HepG2 (cell line): ENCODE measurements at regions not wholly inside any gene's neighbourhood (a gene's known extent, or its start where the extent isn't known, plus 50 kb on each side); places are given as distances from the start of the nearest gene placed in this dataset.

Experiments
- ATAC-seq: fragments of 200-7000 bp; cut with Tn5 transposase; 3 replicates; pipeline ENCODE4 v1.9.1; 2020; ENCODE audit warnings: mild to moderate bottlenecking, moderate library complexity
- BruUV-seq: library from RNA; stranded (reverse); fragments of 400-500 nt; replicated peaks from 2 replicates; lab custom pipeline; 2021; lab: Mats Ljungman, UMichigan
- CTCF ChIA-PET: fragments of 300-600 bp; formaldehyde crosslinking; extraction: SDS; loops from one replicate; lab custom pipeline; 2021; ENCODE audit warnings: low total read pairs, inconsistent platforms, low intra/inter-chr PET ratio; lab: Yijun Ruan, JAX
- POLR2A ChIA-PET: fragments of 350-600 bp; sonication (Branson Sonifier 250); formaldehyde crosslinking; loops from one replicate; lab custom pipeline; 2020; ENCODE audit warnings: antibody characterized with exemption, inconsistent platforms; lab: Yijun Ruan, JAX
- DNase-seq: peaks from one replicate; pipeline ENCODE4 v3.0.0-alpha.2; 2015; ENCODE audit warnings: low spot score
- FAIRE-seq: peaks from 3 replicates; lab custom pipeline; 2011; peaks lifted over from hg19 to GRCh38; lab: Jason Lieb, UNC
- H2AFZ ChIP-seq: one replicate; pipeline ENCODE4 v1.6.1; 2011; ENCODE audit warnings: low read length, inconsistent platforms
- H3K27ac ChIP-seq: fragments of 300-600 bp; 3 replicates; pipeline ENCODE4 v1.8.0; 2011; ENCODE audit warnings: mixed run types, mild to moderate bottlenecking, mixed read lengths, low read length, inconsistent platforms; ENCODE audit not compliant: insufficient read depth; ENCODE audit errors: extremely low read length
- H3K27me3 ChIP-seq, 2 experiments: fragments of 200-600 bp in 1 of 2; 2 replicates in 1 of 2; 3 replicates in 1 of 2; pipeline versions ENCODE4 v1.6.0 to v1.8.0; 2011; ENCODE audit warnings: low read length in 2 of 2, mild to moderate bottlenecking in 2 of 2, moderate library complexity in 2 of 2, inconsistent platforms in 1 of 2; ENCODE audit not compliant: insufficient read depth in 2 of 2, control insufficient read depth in 1 of 2
- H3K36me3 ChIP-seq, 2 experiments: fragments of 200-600 bp in 1 of 2; replicated peaks in 1 of 2; 2 replicates in 1 of 2; 3 replicates in 1 of 2; pipeline versions ENCODE4 v1.5.1 to v1.8.0; 2011; ENCODE audit warnings: low read length in 2 of 2, inconsistent platforms in 1 of 2; ENCODE audit not compliant: insufficient read depth in 2 of 2, control insufficient read depth in 1 of 2
- H3K4me1 ChIP-seq: 2 replicates; pipeline ENCODE4 v1.5.1; 2012; ENCODE audit warnings: low read length, inconsistent platforms; ENCODE audit not compliant: insufficient read depth
- H3K4me2 ChIP-seq: 2 replicates; pipeline ENCODE4 v1.6.0; 2011; ENCODE audit warnings: low read depth, low read length, inconsistent platforms
- H3K4me3 ChIP-seq, 3 experiments: fragments of 200-600 bp in 1 of 3; sonication (generic), shearing (Covaris generic) in 1 of 3; replicated peaks in 1 of 3; 2 replicates each; pipeline ENCODE4 v1.5.1; 2011 to 2016; ENCODE audit warnings: low read length in 3 of 3, inconsistent platforms in 2 of 3, low read depth in 2 of 3, mild to moderate bottlenecking in 2 of 3, control low read depth in 1 of 3, mixed read lengths in 1 of 3; ENCODE audit not compliant: insufficient read depth in 1 of 3
- H3K79me2 ChIP-seq: one replicate; pipeline ENCODE4 v1.6.1; 2011; ENCODE audit warnings: low read length, inconsistent platforms; ENCODE audit not compliant: insufficient read depth
- H3K9ac ChIP-seq: 2 replicates; pipeline ENCODE4 v1.6.0; 2011; ENCODE audit warnings: mild to moderate bottlenecking, low read depth, low read length, inconsistent platforms; ENCODE audit not compliant: insufficient read depth
- H3K9me3 ChIP-seq: 2 replicates; pipeline ENCODE4 v1.5.1; 2012; ENCODE audit warnings: mild to moderate bottlenecking, low read length
- H4K20me1 ChIP-seq: 2 replicates; pipeline ENCODE4 v1.6.0; 2011; ENCODE audit warnings: inconsistent platforms, mild to moderate bottlenecking, low read length, moderate library complexity; ENCODE audit not compliant: insufficient read depth
- AHR ChIP-seq: IDR thresholded peaks from 2 replicates; pipeline ENCODE4 v1.6.1; 2018; ENCODE audit warnings: missing genetic modification reagents, missing compliant biosample characterization
- ARID5B ChIP-seq: IDR thresholded peaks from 2 replicates; pipeline ENCODE4 v1.4.0; 2020; ENCODE audit warnings: mild to moderate bottlenecking, missing genetic modification reagents
- FLYWCH1 ChIP-seq: sonication (generic); formaldehyde crosslinking; IDR thresholded peaks from 2 replicates; pipeline ENCODE4 v1.8.1; 2023; ENCODE audit warnings: mild to moderate bottlenecking, missing genetic modification reagents
- FOXK2 ChIP-seq: fragments of 450-650 bp; IDR thresholded peaks from 2 replicates; pipeline ENCODE4 v1.6.1; 2016
- FOXM1 ChIP-seq: sonication (generic); formaldehyde crosslinking; IDR thresholded peaks from 2 replicates; pipeline ENCODE4 v1.5.0; 2020; ENCODE audit warnings: missing genetic modification reagents
- GLMP ChIP-seq: sonication (generic); formaldehyde crosslinking; IDR thresholded peaks from 2 replicates; pipeline ENCODE4 v1.9.0; 2021; ENCODE audit warnings: missing genetic modification reagents, mild to moderate bottlenecking, borderline replicate concordance
- GRHL1 ChIP-seq: sonication (generic); formaldehyde crosslinking; conservative IDR thresholded peaks from 2 replicates; pipeline ENCODE4 v1.8.0; 2022; ENCODE audit warnings: missing genetic modification reagents
- LCORL ChIP-seq, 2 experiments: fragments of 450-650 bp in 1 of 2; sonication (generic) in 1 of 2; formaldehyde crosslinking in 1 of 2; IDR thresholded peaks; 2 replicates each; pipeline versions ENCODE4 v1.5.0 to v1.6.1; 2017 to 2020; ENCODE audit warnings: antibody characterized with exemption in 1 of 2, missing genetic modification reagents in 1 of 2
- NFATC3 ChIP-seq: sonication (generic); formaldehyde crosslinking; IDR thresholded peaks from 2 replicates; pipeline ENCODE4 v1.5.1; 2020; ENCODE audit warnings: mild to moderate bottlenecking, missing genetic modification reagents
- SSRP1 ChIP-seq: IDR thresholded peaks from 2 replicates; pipeline ENCODE4 v1.6.1; 2016; ENCODE audit warnings: control low read depth
- TBP ChIP-seq: sonication (generic); formaldehyde crosslinking; IDR thresholded peaks from 2 replicates; pipeline ENCODE4 v1.5.0; 2020; ENCODE audit warnings: missing genetic modification reagents
- TRIM24 ChIP-seq: sonication (generic); formaldehyde crosslinking; IDR thresholded peaks from 2 replicates; pipeline ENCODE4 v1.8.0; 2022; ENCODE audit warnings: mild to moderate bottlenecking, missing genetic modification reagents
- ZBTB1 ChIP-seq: sonication (generic); formaldehyde crosslinking; IDR thresholded peaks from 2 replicates; pipeline ENCODE4 v1.4.0; 2020; ENCODE audit warnings: missing genetic modification reagents, borderline replicate concordance
- ZFP37 ChIP-seq: sonication (generic); formaldehyde crosslinking; IDR thresholded peaks from 2 replicates; pipeline ENCODE4 v1.4.0; 2020; ENCODE audit warnings: missing genetic modification reagents, borderline replicate concordance
- ZHX1 ChIP-seq: sonication (generic); formaldehyde crosslinking; IDR thresholded peaks from 2 replicates; pipeline ENCODE4 v1.8.1; 2022; ENCODE audit warnings: low read depth, mild to moderate bottlenecking, missing genetic modification reagents
- ZNF33B ChIP-seq: sonication (generic); formaldehyde crosslinking; IDR thresholded peaks from 2 replicates; pipeline ENCODE4 v1.5.1; 2020; ENCODE audit warnings: mild to moderate bottlenecking, missing genetic modification reagents
- ZNF570 ChIP-seq: sonication (generic); formaldehyde crosslinking; IDR thresholded peaks from 2 replicates; pipeline ENCODE4 v1.4.0; 2020; ENCODE audit warnings: mild to moderate bottlenecking, missing genetic modification reagents, borderline replicate concordance
- ZNF678 ChIP-seq: sonication (generic); formaldehyde crosslinking; IDR thresholded peaks from 2 replicates; pipeline ENCODE4 v1.4.0; 2020; ENCODE audit warnings: mild to moderate bottlenecking, missing genetic modification reagents
- WGBS: methylation state at CpG from one replicate; pipeline ENCODE4 v1.1.6; 2017; ENCODE audit warnings: low lambda C conversion rate; 5-methylcytosine and 5-hydroxymethylcytosine counted together
- in situ Hi-C: cut with HindIII; loops from 2 replicates; pipeline ENCODE4 v1.10.0; 2017; ENCODE audit warnings: low pct_unique_long_range_greater_than_20kb; ENCODE audit not compliant: extremely low pct_ligation_motif_present
- intact Hi-C: fragments of 100-400 bp; cut with micrococcal nuclease; formaldehyde crosslinking; loops from one replicate; pipeline ENCODE4 v1.10.0; 2022; ENCODE audit not compliant: unreplicated experiment

- no peak for DNase-seq
- intact Hi-C loops (no loop called here), in situ Hi-C loops (no loop called here)
- Histone ChIP-seq H3K9ac (no peak overlapping the region), H3K9me3 (peaks cover 15% of the 10 kb centered on the region), H3K36me3 (no peaks in the 10 kb centered on the region), H2AFZ (no peak overlapping the region), H3K4me2 (no peak overlapping the region), H3K27me3 (peaks cover 3% of the 10 kb centered on the region in 2 experiments; a peak in 2 of 5 replicates), H3K27ac (no peak overlapping the region), H3K79me2 (no peaks in the 10 kb centered on the region), H3K4me1 (no peaks in the 10 kb centered on the region), H4K20me1 (no peaks in the 10 kb centered on the region), H3K4me3 (no peak overlapping the region)
- BruUV-seq, result no TSS peak
- POLR2A ChIA-PET, result no interaction called here
- no peak for FAIRE-seq
- CTCF ChIA-PET, result no interaction called here
- 7% methylated on average over 3 of the region's 3 CpGs for WGBS
- ATAC-seq, result no peak
- TF ChIP-seq ZNF678 (CRISPR knock-in tag) (no peak), TBP (CRISPR knock-in tag) (no peak), FOXM1 (CRISPR knock-in tag) (no peak), ZHX1 (no peak), LCORL (IDR thresholded peaks at IDR 0.05) (no peak), LCORL (CRISPR knock-in tag; IDR thresholded peaks at IDR 0.05) (no peak), SSRP1 (CRISPR knock-in tag) (no peak), NFATC3 (no peak), GLMP (CRISPR knock-in tag) (no peak), FLYWCH1 (no peak), ZNF33B (CRISPR knock-in tag) (no peak), ZBTB1 (CRISPR knock-in tag) (no peak), ZNF570 (no peak), ARID5B (no peak), FOXK2 (no peak), AHR (CRISPR knock-in tag) (no peak), TRIM24 (CRISPR knock-in tag) (no peak), GRHL1 (no peak), ZFP37 (CRISPR knock-in tag) (no peak)
Observed at GRCh38 chr10:130928306-130928705, 383.2 kb downstream of the TCERG1L start.
